ENCODE measurements at regions not wholly inside any gene's neighbourhood (a gene's known extent, or its start where the extent isn't known, plus 50 kb on each side); places are given as distances from the start of the nearest gene placed in this dataset.

- H3K9ac ChIP-seq = no peak overlapping the region
- no peak for TF ChIP-seq CTCF (IDR thresholded peaks at IDR 0.05)
- H3K27me3 ChIP-seq (ENCODE audit: control insufficient read depth, insufficient read depth, low read length) = no peaks in the 10 kb centered on the region
- H3K79me2 ChIP-seq = no peaks in the 10 kb centered on the region
- no peak overlapping the region for H3K4me2 ChIP-seq (ENCODE audit: low read length)
- no peak overlapping the region for H3K27ac ChIP-seq
- H3K4me1 ChIP-seq = no peaks in the 10 kb centered on the region
- H3K4me3 ChIP-seq (ENCODE audit: low read depth, low read length) = no peak overlapping the region
- H3K9me3 ChIP-seq (ENCODE audit: control insufficient read depth, low read length) = no peaks in the 10 kb centered on the region
- no peak overlapping the region for H2AFZ ChIP-seq
- no peaks in the 10 kb centered on the region for H3K36me3 ChIP-seq (ENCODE audit: control insufficient read depth, insufficient read depth, low read length)
Measured at GRCh38 chr16:73743665-73744496, 552.7 kb upstream of the PSMD7 start.

GRCh38 chr16:73739049-73739769 is 557.4 kb upstream of the PSMD7 start:
- H3K36me3 ChIP-seq (ENCODE audit: control insufficient read depth, insufficient read depth, low read length) = no peaks in the 10 kb centered on the region
- H2AFZ ChIP-seq = no peak overlapping the region
- H3K4me3 ChIP-seq (ENCODE audit: low read depth, low read length) = no peak overlapping the region
- H3K4me1 ChIP-seq = no peaks in the 10 kb centered on the region
- TF ChIP-seq CTCF (IDR thresholded peaks at IDR 0.05) = no peak
- H3K4me2 ChIP-seq (ENCODE audit: low read length) = no peak overlapping the region
- H3K9ac ChIP-seq = no peak overlapping the region
- H3K27ac ChIP-seq = no peak overlapping the region
- H3K9me3 ChIP-seq (ENCODE audit: control insufficient read depth, low read length) = no peaks in the 10 kb centered on the region
- H3K27me3 ChIP-seq (ENCODE audit: control insufficient read depth, insufficient read depth, low read length) = no peaks in the 10 kb centered on the region
- H3K79me2 ChIP-seq = no peaks in the 10 kb centered on the region

GRCh38 chr16:73738266-73738665 is 558.3 kb upstream of the PSMD7 start:
- no peaks in the 10 kb centered on the region for H3K36me3 ChIP-seq (ENCODE audit: control insufficient read depth, insufficient read depth, low read length)
- no peak overlapping the region for H3K4me2 ChIP-seq (ENCODE audit: low read length)
- H3K4me3 ChIP-seq (ENCODE audit: low read depth, low read length) = no peak overlapping the region
- H3K4me1 ChIP-seq = no peaks in the 10 kb centered on the region
- H3K27me3 ChIP-seq (ENCODE audit: control insufficient read depth, insufficient read depth, low read length) = no peaks in the 10 kb centered on the region
- H2AFZ ChIP-seq = no peak overlapping the region
- no peak for TF ChIP-seq CTCF (IDR thresholded peaks at IDR 0.05)
- H3K79me2 ChIP-seq = no peaks in the 10 kb centered on the region
- H3K9ac ChIP-seq = no peak overlapping the region
- H3K27ac ChIP-seq = no peak overlapping the region
- H3K9me3 ChIP-seq (ENCODE audit: control insufficient read depth, low read length) = no peaks in the 10 kb centered on the region

GRCh38 chr16:73737637-73738036 is 559.0 kb upstream of the PSMD7 start:
- Histone ChIP-seq H2AFZ (no peak overlapping the region), H3K27ac (no peak overlapping the region), H3K36me3 (ENCODE audit: control insufficient read depth, insufficient read depth, low read length) (no peaks in the 10 kb centered on the region), H3K4me3 (ENCODE audit: low read depth, low read length) (no peak overlapping the region), H3K9me3 (ENCODE audit: control insufficient read depth, low read length) (no peaks in the 10 kb centered on the region), H3K4me2 (ENCODE audit: low read length) (no peak overlapping the region), H3K9ac (no peak overlapping the region), H3K79me2 (no peaks in the 10 kb centered on the region), H3K4me1 (no peaks in the 10 kb centered on the region), H3K27me3 (ENCODE audit: control insufficient read depth, insufficient read depth, low read length) (no peaks in the 10 kb centered on the region)
- no peak for TF ChIP-seq CTCF (IDR thresholded peaks at IDR 0.05)
